ENCODE measurements at regions not wholly inside any gene's neighbourhood (a gene's known extent, or its start where the extent isn't known, plus 50 kb on each side); places are given as distances from the start of the nearest gene placed in this dataset.

- no peak for TF ChIP-seq CTCF (IDR thresholded peaks at IDR 0.05; ENCODE audit: extremely low read depth in 1 of 2, insufficient read depth in 1 of 2, low read depth in 1 of 2, low read length in 2 of 2)
- TF ChIP-seq GATA2 (IDR thresholded peaks at IDR 0.05; ENCODE audit: insufficient read depth, insufficient read length, low read depth, low read length), result no peak
These were observed 764.1 kb upstream of the NXPH2 start for GRCh38 chr2:139544186-139544851.
